ENCODE measurements at regions not wholly inside any gene's neighbourhood (a gene's known extent, or its start where the extent isn't known, plus 50 kb on each side); places are given as distances from the start of the nearest gene placed in this dataset.
A peak's percentile ranks its signal among the peaks of the same experiment; 100 is the strongest.

DNA sequence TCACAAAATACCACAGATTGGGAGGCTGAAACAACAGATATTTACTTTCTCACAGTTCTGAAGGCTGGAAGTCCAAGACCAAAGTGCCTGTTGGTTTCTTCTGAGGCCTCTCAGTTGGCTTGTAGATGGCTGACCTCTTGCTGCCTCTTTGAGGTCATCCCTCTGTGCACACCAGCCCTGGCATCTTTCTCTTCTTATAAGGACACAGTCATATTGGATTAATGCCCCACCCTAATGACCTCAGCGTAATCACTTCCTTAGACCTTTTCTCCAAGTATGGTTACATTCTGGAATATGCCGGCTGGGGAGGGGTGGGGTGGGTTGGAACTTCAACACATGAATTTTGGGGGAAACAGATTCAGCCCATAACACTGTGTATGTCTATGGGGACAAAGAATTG lies 116.2 kb upstream of the LNX1 start:
- H3K27ac ChIP-seq, result no peak overlapping the region
- H3K4me3 ChIP-seq, result no peak overlapping the region
- no peaks in the 10 kb centered on the region for H3K9me3 ChIP-seq
- H3K4me1 ChIP-seq (ENCODE audit: control insufficient read depth in 1 of 2, low read depth in 2 of 2), result peaks cover 21 to 41% of the 10 kb centered on the region in 2 donors
- H3K27me3 ChIP-seq (replicated peaks; ENCODE audit: insufficient read depth), result no peaks in the 10 kb centered on the region
- ATAC-seq (ENCODE audit: insufficient number of reproducible peaks, low FRiP score, low read depth) (no peak), DNase-seq (ENCODE audit: low spot score) (no peak)
- TF ChIP-seq, protein P1, sequence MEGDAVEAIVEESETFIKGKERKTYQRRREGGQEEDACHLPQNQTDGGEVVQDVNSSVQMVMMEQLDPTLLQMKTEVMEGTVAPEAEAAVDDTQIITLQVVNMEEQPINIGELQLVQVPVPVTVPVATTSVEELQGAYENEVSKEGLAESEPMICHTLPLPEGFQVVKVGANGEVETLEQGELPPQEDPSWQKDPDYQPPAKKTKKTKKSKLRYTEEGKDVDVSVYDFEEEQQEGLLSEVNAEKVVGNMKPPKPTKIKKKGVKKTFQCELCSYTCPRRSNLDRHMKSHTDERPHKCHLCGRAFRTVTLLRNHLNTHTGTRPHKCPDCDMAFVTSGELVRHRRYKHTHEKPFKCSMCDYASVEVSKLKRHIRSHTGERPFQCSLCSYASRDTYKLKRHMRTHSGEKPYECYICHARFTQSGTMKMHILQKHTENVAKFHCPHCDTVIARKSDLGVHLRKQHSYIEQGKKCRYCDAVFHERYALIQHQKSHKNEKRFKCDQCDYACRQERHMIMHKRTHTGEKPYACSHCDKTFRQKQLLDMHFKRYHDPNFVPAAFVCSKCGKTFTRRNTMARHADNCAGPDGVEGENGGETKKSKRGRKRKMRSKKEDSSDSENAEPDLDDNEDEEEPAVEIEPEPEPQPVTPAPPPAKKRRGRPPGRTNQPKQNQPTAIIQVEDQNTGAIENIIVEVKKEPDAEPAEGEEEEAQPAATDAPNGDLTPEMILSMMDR (IDR thresholded peaks at IDR 0.05), result no peak
- H3K36me3 ChIP-seq, result no peaks in the 10 kb centered on the region

DNA sequence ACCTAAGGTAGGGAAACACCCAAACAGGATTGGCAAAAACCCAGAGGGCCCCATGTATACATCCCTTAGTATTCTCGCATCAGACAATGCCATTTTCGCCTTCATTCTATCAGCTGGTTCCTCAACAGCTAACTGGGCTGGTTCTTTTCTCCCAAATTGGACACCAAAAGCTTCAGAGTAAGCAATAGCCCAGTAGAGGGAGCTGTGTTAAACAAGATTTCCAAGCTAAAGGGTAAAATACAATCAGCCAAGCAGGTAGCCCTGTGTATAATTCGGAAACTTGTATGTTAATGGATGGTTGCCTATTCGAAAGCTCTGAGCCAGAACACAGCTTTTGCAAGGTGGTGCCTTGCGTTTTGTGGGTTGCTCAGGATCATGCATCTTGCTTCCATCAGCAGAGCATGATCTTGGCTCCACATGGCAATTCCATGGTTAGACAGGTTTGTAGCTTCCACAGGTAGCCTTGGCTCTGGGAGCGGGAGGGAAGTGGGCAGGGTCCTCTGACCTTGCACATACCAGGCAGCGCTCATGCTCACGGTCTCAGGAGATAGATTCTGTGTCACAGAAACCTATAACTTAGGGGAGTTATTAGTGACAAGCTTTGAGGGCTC lies 115.2 kb upstream of the LNX1 start:
- TF ChIP-seq, protein P1 (IDR thresholded peaks at IDR 0.05), result peak; percentile 54
- Histone ChIP-seq H3K4me3 (no peak overlapping the region), H3K27ac (no peak overlapping the region), H3K4me1 (ENCODE audit: control insufficient read depth in 1 of 2, low read depth in 2 of 2) (peaks cover 12 to 37% of the 10 kb centered on the region in 2 donors), H3K27me3 (replicated peaks; ENCODE audit: insufficient read depth) (no peaks in the 10 kb centered on the region), H3K36me3 (no peaks in the 10 kb centered on the region), H3K9me3 (no peaks in the 10 kb centered on the region)
- DNase-seq (ENCODE audit: low spot score), result no peak
- ATAC-seq (ENCODE audit: insufficient number of reproducible peaks, low FRiP score, low read depth), result no peak

DNA sequence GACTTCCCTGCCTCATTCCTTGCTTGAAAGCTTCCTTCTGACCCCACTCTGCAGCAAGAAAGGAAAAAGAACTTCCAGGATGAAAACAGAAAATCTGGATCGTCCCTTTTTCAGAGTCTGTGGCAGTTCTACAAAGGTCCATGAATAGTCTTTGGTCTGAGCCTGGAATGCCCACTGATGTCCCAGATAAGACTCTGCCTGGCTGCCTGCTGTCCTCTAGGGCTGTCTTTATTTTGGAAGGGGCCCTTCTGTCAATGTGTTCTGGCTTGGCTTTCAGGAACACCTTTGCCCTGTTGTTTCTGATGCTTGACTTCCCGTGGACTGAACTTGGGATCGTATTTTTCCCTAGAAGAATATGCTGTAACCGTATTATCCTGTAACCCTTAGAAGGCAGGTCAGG lies 114.7 kb upstream of the LNX1 start:
- TF ChIP-seq, protein P1 (IDR thresholded peaks at IDR 0.05), result no peak
- no peak overlapping the region for H3K4me3 ChIP-seq
- H3K27me3 ChIP-seq (replicated peaks; ENCODE audit: insufficient read depth), result no peaks in the 10 kb centered on the region
- H3K27ac ChIP-seq, result no peak overlapping the region
- H3K4me1 ChIP-seq (ENCODE audit: control insufficient read depth in 1 of 2, low read depth in 2 of 2), result peaks cover 12 to 35% of the 10 kb centered on the region in 2 donors
- ATAC-seq (ENCODE audit: insufficient number of reproducible peaks, low FRiP score, low read depth), result no peak
- DNase-seq (ENCODE audit: low spot score), result no peak
- no peaks in the 10 kb centered on the region for H3K9me3 ChIP-seq
- no peaks in the 10 kb centered on the region for H3K36me3 ChIP-seq

DNA sequence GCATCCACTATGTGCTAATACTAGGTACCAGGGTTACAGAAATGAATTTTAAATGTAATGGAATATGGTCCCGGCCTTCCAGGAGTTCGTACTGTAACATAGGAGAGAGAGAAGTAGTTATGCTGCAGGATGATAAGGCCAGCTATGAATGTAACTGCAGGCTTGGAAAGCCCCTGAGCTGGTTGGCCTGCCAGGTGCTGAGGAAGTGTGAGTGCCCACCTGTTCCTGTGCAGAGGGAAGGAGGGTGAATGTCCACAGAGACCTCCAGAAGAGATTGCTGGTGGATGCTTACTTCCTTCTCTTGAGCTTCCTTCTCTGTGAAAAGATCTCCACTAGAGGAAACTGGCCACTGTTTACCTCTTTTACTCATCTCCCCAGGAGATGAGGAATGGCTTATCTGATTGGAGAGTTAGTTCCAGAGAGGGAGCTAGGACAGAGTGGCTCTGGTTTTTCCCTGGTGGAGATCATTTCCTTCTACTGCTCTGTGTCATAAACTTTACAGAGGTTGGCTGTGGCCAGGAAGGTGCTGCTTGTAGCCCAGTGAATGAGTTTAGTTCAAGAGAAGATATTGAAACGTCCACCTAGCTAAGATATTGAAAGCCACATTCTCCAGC lies 114.0 kb upstream of the LNX1 start:
- H3K27ac ChIP-seq, result no peak overlapping the region
- no peaks in the 10 kb centered on the region for H3K9me3 ChIP-seq
- H3K4me1 ChIP-seq (ENCODE audit: control insufficient read depth in 1 of 2, low read depth in 2 of 2), result peaks cover 12 to 35% of the 10 kb centered on the region in 2 donors
- no peak overlapping the region for H3K4me3 ChIP-seq
- no peaks in the 10 kb centered on the region for H3K36me3 ChIP-seq
- H3K27me3 ChIP-seq (replicated peaks; ENCODE audit: insufficient read depth), result no peaks in the 10 kb centered on the region
- TF ChIP-seq, protein P1 (IDR thresholded peaks at IDR 0.05), result no peak
- DNase-seq (ENCODE audit: low spot score) (no peak), ATAC-seq (ENCODE audit: insufficient number of reproducible peaks, low FRiP score, low read depth) (no peak)

DNA sequence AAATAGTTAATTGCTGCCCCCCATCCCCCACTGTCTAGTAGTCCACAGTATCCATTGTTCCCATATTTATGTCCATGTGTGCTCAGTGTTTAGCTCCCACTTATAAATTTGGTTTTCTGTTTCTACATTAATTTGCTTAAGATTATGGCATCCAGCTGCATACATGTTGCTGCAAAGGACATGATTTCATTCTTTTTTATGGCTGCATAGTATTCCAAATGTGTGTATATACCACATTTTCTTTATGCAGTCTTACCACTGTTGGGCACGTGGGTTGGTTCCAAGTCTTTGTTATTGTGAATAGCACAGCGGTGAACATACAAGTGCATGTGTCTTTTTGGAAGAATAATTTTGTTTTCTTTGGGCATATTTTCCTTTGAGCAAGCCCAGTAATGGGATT lies 113.0 kb upstream of the LNX1 start:
- TF ChIP-seq, protein P1 (IDR thresholded peaks at IDR 0.05), result no peak
- Histone ChIP-seq H3K4me3 (no peak overlapping the region), H3K9me3 (no peaks in the 10 kb centered on the region), H3K4me1 (ENCODE audit: control insufficient read depth in 1 of 2, low read depth in 2 of 2) (peaks cover 12 to 35% of the 10 kb centered on the region in 2 donors), H3K27me3 (replicated peaks; ENCODE audit: insufficient read depth) (no peaks in the 10 kb centered on the region), H3K27ac (no peak overlapping the region), H3K36me3 (no peaks in the 10 kb centered on the region)
- no peak for ATAC-seq (ENCODE audit: insufficient number of reproducible peaks, low FRiP score, low read depth)
- DNase-seq (ENCODE audit: low spot score), result no peak
